ENCODE measurements at regions not wholly inside any gene's neighbourhood (a gene's known extent, or its start where the extent isn't known, plus 50 kb on each side); places are given as distances from the start of the nearest gene placed in this dataset.

DNA sequence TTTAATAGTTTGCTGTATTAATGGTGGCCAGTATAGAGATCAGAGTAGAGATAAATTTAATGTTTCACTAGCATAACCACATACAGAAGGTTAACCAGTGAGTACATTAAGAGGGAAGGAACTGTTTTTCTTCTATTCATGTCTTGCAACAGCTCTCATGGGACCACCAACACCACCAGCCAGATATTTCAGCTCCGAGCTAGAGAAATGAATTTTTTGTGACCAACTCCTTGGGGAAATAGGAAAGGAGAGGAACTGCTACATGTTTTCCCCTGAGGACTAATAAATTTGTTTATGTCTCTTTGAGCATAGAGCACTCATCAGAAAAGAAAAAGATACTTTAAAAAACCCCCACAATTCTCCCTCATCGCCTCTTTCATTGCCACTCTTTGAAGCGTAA lies 247.5 kb downstream of the MBNL1 start:
- DNase-seq (ENCODE audit: low spot score), result no peak

DNA sequence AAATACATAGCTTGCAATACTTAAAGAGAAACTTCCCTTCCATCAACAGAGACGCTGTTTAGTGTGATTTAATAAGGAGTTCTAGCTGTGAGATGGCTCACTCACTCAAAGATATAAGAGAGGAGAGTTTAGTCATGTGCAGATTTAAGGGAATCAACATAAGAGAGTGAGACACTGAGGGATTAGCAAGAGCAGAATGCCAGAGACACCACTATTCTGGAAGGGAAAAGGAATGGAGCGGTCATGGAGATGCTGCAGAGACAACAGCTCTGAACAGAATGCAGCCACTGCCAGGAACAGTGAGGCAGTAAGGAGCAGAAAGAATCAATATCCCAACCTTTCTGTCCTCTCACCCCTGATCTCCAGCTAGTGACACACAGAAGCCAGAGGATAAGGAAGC lies 248.8 kb downstream of the MBNL1 start:
- no peak for DNase-seq (ENCODE audit: low spot score)

DNA sequence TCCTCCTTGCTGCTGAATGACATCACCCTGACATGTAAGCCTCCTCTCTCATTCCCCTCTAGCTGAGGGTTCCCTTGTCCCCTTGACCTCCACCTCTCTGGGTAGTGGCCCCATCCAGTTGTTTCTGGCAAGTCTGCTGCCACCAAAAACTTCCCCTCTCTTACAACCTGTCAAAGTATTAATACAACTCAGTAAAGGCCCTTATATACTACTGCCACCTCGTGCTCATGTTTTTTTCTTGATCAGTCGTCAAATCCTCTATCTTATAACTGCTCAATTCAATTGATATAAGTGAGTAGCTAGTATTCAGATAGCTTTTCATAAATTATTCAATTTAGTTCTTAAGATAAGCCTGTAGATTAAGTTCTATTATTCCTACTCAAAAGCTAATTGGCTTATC lies 249.6 kb downstream of the MBNL1 start:
- DNase-seq (ENCODE audit: low spot score), result no peak

DNA sequence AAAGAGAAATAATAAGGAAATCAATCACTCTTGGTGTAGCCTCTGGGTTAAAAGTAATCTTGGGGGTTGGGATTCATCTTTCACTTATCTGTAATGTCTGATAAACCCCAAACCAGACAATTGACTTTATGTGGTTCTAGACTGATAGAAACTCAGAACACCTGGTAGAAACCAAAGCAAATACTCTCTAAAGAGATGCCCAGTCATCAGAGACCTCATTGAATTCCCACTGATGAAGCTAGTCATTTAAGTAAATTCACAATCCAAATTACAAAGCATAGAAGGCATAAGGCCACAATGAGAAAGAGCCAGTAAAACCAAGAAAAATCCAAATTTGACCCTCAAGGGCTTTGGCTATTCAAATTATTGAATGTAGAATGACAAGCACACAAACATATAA lies 250.6 kb downstream of the MBNL1 start:
- DNase-seq (ENCODE audit: low spot score), result no peak

DNA sequence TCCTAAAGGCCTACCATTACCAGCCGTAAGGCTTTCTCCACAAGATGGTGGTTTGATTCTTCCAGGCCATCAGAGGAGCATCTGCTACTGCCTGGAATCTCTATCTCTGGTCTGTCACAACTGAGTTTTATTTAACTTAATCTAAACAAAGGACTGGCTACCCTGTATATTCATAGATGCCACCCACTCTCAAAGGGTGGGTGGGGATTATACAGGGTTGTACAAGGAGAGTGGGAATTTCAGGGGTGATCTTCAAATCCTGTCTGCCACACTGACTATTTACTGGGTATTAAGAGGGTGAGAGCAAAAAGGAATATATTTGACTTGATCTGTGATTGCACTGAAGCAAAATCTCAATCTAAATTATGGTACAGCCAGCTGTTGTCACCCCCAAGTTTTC lies 253.3 kb downstream of the MBNL1 start:
- DNase-seq (ENCODE audit: low spot score), result no peak

DNA sequence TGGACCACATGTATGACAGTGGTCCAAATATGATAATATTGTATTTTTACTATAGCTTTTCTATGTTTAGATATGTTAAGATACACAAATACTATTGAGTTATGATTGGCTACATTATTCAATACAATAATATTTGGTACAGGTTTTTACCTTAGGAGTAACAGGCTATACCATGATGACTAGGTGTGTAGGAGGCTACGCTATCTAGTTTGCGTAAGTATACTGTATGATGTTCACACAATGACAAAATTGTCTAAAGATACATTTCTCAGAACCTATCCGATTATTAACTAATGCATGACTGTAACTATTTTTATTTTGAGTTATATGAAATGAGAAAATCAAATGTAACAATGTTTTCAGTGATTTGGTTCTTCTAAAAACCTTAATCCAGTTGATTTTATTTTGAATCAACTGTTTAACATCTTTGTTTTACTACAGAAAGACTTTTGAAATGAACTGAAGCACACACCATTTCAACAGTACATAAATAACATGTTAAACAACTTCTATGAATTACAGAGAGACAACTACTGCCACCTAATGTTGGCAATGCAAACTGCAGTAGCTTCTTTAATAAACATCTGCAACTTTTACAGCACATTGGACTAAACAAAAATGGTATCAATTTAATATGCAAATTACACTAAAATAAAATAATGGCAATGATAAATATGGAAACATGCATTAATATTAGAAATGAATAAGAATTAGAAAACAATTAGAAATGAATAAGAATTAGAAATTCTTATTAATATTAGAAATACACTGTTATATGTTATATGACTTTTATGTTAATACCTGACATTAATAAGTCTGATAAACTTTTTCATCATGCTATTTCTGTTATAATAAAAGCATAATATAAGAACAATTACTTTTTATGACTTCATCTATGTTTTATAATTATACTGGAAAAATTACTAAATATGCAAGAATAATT lies 255.7 kb downstream of the MBNL1 start:
- DNase-seq (ENCODE audit: low spot score), result peak; percentile 55

DNA sequence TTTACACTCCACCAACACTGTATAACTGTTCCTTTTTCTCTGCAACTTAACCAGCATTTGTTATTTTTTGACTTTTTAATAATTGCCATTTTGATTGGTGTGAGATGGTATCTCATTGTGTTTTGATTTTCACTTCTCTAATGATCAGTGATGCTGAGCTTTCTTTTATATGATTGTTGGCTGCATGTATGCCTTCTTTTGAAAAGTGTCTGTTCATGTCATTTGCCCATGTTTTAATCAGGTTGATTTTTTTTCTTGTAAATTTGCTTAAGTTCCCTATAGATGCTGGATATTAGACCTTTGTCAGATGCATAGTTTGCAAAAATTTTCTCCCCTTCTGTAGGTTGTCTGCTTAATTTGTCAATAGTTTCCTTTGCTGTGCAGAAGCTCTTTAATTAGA lies 263.0 kb downstream of the MBNL1 start:
- DNase-seq (ENCODE audit: low spot score), result no peak

DNA sequence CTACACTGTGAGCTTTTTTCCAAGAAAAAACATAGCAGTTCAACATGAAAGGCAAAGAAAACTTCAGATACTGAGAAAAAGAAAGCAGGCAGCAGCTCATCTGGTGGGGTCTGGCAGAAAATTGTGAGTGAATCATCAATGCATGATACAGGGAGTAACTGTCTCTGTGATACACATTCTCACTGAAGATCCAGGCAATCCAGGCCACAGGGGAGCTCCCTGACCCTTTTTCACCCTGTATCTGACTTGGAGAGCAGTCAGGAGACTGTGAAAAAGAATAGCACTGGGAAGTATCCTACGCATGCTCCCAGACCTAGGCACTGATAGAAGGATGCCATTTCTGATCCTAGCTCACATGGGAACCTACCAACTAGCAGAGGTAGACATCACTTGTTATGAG lies 269.8 kb downstream of the MBNL1 start:
- DNase-seq (ENCODE audit: low spot score), result no peak

DNA sequence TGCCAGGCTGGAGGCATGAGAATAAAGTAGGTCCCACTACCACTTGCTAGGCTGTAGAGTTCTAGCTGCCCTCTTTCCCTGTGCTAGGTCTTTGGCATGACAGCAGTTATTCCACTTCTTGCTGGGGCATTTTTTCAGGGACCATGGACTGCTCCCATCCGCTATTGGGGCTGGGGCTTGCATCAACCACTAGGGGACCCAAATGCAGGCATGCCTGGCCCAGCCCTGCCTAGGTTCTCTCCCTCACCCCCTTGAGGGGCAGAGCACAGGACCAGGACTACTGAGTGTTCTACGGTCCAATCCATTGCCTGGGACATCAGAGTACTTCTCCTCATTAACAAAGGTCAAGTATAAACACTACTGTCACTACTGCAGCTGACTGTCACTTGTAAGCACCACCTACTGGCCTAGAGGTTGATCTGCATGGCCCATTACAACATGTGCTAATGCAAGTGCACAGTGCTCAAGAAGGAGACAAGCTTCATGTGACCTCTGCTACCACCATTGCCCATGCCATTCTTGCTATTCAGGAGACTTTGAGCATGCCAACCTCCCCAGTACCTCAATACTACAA lies 270.5 kb downstream of the MBNL1 start:
- no peak for DNase-seq (ENCODE audit: low spot score)

DNA sequence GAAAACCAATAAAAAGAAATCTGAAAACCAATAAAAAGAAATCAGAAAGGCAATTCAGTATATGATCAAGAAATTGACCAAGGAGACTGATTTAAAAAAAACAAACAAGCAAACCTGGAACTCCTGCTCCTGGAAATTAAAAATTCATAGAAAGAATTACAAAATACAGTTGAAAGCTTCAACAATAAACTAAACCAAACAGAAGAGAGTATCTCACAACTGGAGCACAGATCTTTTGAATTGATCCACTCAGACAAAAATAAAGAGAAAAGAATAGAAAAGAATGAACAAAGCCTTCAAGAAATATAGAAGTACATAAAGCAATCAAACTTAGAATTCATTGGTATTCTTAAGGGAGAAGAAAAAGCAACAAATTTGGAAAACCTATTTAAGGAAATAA lies 271.4 kb downstream of the MBNL1 start:
- DNase-seq (ENCODE audit: low spot score), result no peak

DNA sequence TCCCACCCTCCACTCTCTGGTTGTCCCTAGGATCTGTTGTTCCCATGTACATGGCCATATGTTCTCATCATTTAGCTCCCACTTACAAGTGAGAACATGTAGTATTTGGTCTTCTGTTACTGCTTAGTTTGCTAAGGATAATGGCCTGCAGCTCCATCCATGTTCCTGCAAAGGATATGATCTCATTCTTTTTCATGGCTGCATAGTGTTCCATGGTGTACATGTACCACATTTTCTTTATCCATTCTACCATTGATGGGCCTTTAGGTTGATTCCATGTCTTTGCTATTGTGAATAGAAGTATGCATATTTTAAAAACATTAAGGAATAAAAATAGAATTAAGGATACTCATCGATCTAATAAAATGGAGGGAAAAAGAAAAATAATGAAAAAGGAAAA lies 278.4 kb downstream of the MBNL1 start:
- DNase-seq (ENCODE audit: low spot score), result no peak

DNA sequence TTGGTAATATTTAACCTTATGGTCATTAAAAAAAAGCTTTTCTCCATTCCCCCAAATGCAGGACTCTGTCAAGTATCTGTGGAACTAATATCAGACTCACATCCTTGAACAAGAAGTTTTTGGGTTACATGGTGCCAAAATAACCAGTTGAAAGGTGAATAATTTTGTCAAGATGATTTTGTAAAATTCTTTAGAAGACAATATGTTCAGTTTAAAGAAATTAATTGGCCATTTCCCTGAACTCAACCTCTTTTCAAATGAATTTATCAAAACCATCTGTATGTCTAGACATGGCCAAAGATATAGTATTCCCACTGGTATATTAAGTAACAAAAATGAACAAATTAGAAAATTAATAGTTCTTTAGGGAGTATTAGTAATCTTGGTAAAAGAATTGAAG lies 280.5 kb downstream of the MBNL1 start:
- no peak for DNase-seq (ENCODE audit: low spot score)

DNA sequence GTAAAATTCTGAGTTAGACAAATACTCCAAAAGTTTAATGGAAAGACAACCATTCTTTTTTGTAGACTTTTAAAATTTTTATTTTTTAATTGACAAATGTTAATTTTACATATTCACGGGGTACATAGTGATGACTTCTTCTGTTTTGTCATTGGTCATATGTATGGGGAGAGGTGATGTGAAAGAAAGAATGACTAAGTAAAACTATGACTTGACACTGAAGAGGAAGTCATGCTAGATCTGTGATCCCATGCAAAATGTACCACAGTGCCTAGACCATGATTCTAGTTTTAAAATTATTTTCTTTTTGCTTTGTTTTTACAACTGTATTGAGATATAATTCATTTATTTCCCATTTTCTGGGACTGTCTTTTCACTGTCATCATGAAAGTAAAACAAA lies 281.6 kb downstream of the MBNL1 start:
- DNase-seq (ENCODE audit: low spot score), result no peak

DNA sequence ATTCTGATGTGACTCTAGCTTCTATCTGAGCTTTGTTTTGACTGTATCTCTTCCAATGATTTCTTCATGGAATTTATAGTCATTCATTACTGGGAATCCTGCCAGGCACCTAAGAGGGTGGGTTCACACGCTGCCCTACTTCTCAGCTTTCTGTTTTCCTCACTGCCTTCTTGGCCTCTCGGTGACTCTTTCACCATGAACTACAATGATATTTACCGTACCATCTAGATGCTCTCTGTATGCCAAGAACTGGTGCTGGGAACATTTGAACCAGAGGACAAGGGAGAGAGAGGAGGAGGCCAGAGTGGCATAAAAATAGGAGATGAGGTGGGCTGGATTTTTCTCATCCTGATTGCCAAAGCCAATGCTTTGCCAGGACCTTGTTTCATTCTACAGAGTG lies 280.0 kb upstream of the P2RY1 start:
- DNase-seq (ENCODE audit: low spot score), result no peak

DNA sequence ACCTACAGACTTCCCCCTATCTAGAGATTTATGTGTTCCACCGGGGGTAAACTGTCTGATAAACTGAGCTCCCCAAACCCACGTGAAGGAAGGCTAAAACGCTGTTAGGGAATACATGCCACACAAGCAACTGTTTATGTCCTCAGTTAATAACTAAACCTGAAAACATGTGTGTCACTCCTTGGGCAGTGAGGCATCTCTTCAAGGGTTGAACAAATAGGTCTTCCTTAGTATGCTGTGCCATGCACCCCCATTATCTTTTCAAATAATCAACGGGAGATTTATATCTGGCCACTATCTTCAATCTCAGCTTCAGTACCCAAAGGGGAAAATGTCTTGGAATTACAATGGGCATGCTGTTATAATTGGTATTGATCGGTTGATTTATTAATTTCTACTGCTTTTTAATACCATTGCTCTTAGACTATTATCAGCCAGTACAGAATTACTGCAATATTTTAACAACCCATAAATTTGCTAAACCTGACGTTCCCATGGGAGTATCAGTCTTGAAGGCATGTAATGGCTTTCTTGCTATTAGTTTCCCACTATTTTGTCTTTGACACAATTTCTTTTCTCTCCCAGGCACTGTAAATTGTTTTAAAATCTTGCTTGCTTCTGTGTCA lies 279.2 kb upstream of the P2RY1 start:
- peak; percentile 2 for DNase-seq (ENCODE audit: low spot score)

DNA sequence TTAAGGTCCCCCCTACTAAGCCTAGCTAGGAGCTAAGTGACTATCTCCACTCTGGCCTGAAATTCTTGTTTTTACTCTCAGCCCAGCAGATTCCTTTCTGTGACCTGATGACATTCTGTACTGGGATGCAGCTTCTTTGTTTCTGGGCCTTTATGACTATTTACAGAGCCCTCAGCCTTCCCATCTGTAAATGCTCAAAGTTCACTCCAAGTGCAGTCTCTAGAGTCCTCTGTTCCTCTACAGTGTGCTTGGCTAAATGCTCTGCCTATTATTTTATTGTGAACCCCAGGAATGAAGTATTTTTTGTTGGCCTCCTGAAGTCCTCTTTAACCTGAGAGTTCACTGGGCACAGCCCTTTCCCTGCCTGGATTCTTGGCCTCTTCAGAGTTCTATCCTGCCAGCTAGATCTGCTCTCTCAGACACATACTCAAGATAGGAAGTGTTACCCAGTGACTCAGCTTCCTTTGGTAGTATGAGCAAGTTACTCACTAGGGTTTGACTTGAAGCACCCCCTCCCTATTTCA lies 278.1 kb upstream of the P2RY1 start:
- DNase-seq (ENCODE audit: low spot score), result peak; percentile 44

DNA sequence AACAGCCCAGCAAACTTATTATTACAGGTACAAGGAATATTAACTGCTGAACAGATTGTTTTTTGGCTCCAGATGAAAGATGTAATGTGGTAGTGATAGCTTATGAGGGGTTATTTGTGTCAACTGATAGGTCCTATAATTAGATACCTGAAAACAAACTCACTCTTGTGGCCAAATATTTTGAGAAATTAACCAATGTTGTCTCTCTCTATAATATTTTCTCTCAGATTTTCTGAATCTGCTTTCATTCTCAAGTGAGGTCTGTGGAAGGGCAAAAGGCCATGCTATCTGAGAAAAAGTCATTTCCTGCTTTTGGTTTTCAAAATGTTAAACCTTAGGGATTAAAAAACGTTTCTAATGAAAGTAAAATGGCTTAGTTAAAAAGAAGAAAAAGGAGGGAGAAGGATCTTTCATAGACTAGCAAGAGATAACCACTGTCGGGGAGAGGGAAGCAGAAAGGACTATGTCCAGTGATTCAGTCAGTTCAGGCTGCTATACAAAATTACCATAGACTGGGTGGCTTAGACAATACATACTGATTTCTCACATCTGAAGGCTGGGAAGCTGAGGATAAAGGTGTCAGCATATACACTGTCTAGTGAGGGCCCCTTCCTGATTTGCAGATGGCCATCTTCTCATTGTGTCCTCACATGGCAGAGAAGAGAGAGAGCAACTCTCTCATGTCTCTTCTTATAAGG lies 277.5 kb upstream of the P2RY1 start:
- no peak for DNase-seq (ENCODE audit: low spot score)

DNA sequence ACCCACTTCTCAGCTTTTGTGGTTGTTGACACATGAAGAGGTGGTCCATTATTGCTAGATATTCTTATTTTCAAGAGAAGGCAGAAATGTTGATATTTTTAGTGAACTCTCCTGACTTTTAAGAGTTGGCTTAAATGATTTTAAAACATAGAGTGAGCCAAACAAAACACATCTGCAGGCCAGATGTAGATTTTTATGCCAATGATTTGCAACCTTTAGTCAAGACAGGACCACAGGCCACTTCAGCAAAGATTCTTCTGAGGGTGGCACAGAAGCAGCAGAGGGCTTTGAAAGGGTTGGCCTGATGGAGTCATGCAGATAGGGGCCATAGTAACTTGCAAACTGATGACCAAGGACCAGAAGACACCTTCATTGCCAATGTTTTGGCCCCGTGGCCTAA lies 276.5 kb upstream of the P2RY1 start:
- DNase-seq (ENCODE audit: low spot score), result no peak

DNA sequence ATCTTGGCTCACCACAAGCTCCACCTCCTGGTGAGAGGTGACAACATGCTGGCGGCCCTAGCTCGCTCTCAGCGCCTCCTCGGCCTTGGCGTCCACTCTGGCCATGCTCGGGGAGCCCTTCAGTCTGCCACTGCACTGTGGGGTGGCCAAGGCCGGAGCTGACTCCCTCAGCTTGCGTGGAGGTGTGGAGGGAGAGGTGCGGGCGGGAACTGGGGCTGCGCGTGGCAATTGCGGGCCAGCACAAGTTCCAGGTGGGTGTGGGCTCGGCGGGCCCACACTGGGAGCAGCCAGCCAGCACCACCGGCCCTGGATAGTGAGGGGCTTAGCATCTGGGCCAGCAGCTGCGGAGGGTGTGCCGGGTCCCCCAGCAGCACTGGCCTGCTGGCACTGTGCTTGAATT lies 275.7 kb upstream of the P2RY1 start:
- no peak for DNase-seq (ENCODE audit: low spot score)

DNA sequence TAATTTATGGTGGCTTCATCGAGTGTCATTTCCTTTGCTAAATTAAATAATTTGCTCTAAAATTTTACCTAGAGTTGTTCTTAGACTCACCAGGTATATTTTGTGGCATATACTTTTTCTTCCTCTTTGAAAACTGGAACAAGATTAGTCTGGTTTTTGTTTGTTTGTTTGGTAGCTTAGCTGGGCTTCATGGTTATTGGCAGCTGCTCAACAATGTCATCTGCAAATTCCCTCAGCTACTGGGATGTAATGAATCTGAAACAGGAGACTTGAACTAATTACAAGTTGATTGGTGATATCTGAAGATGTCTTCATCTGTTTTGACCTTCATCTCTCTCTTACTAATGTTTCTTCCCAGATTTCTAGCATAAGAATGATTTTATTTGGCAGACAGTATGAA lies 270.5 kb upstream of the P2RY1 start:
- no peak for DNase-seq (ENCODE audit: low spot score)

DNA sequence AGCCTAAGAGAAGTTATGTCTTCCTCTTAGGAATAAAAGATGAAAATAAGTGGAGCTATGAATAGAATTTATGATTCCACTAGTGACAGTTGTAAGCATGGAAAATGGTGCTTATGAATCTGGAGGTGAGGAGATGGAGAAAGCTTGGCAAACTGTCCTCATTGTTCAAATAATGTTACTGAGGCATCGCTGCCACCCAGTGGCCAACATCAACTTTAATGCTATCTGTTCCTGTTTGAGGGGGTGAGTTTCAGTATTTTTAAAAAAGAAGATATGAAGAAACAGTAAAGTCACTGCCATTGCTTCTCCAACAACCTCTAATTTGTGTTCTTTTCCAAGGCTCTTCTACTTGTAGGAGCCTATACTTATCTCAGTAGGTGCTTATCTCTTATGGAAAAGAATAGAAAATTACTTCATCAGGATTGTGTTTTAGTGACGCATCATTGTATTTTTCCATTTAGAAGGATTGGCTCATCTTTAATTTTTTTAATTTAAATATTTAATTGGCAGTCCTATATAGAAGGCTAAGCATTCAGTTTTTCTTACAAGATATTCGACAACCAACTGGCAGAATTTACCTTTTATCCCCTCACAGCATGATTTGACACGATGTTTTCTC lies 260.4 kb upstream of the P2RY1 start:
- peak; percentile 46 for DNase-seq (ENCODE audit: low spot score)

DNA sequence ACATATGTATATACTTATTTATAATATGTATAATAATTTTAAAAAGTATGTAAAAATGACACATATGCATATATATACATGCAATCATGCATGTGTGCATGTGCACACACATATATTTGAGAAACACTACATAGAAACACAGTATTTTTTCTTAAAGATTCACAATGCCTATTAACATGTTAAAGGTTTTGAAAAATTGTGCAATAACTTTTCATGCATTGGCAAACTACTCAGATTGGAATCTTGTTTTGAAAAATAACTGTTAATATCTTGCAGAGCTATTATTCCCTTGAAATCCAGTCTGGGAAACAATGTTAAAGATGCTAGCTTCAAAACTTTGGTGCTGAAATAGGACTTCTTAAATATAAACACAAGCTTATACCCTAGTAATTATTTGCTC lies 256.2 kb upstream of the P2RY1 start:
- DNase-seq (ENCODE audit: low spot score), result no peak
